Spinal cord (tissue), 10 donors: ENCODE measurements at regions not wholly inside any gene's neighbourhood (a gene's known extent, or its start where the extent isn't known, plus 50 kb on each side); places are given as distances from the start of the nearest gene placed in this dataset. TPM values are rescaled to one million over a fixed set of nuclear protein-coding genes. Genes with fewer than 3 reads are reported as not detected.

Source experiments
- DNase-seq, 6 donors: peaks; one replicate each; pipeline versions ENCODE4 v3.0.0 to v3.0.0-alpha.2; 2013 to 2015; ENCODE audit warnings: low spot score in 6 of 6, low read depth in 4 of 6
- H3K27ac ChIP-seq: one replicate; pipeline ENCODE4 v1.5.1; 2013; ENCODE audit warnings: low read depth, low read length, control low read depth
- H3K27me3 ChIP-seq: one replicate; pipeline ENCODE4 v1.6.1; 2013; ENCODE audit warnings: low read length; ENCODE audit not compliant: control insufficient read depth, insufficient read depth
- H3K36me3 ChIP-seq: one replicate; pipeline ENCODE4 v1.6.1; 2013; ENCODE audit warnings: low read length; ENCODE audit not compliant: control insufficient read depth, insufficient read depth
- H3K4me1 ChIP-seq: one replicate; pipeline ENCODE4 v1.6.1; 2013; ENCODE audit warnings: low read length; ENCODE audit not compliant: control insufficient read depth, insufficient read depth
- H3K4me3 ChIP-seq: one replicate; pipeline ENCODE4 v1.5.1; 2013; ENCODE audit warnings: low read depth, low read length, control low read depth
- H3K9me3 ChIP-seq: one replicate; pipeline ENCODE4 v1.6.1; 2013; ENCODE audit warnings: low read length; ENCODE audit not compliant: control insufficient read depth, insufficient read depth
- WGBS: methylation state at CpG from one replicate; pipeline ENCODE4 v1.1.5; 2013; ENCODE audit warnings: missing lambda C conversion rate; ENCODE audit not compliant: insufficient coverage; 5-methylcytosine and 5-hydroxymethylcytosine counted together
- small RNA-seq: library from RNA; depleted of rRNA; stranded (forward); fragments of <200 nt; gene quantifications from one replicate; pipeline ENCODE3, GENCODE V24; 2014; ENCODE audit warnings: low replicate concordance
- donor health status: healthy.

DNA sequence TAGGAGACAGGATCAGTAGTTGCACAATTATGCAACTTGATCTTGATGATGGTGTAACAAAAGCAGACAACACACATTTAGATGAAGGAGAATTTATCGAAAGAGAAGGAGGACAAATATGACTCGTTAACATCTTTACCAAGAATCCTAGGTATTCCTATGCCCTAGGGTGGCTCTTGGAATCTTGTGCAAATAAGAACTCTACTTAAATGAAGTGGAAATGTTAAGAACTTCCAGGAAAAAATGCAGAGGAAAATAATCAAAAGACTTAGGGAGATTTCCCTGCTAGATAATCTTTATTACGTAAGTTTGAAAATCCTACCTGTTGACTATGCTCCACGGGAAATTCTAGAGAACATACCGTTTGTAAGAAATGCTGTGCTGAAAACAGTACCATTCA is 485.4 kb downstream of the POM121L12 start:
- no peak overlapping the region for H3K27ac ChIP-seq
- H3K4me3 ChIP-seq: no peak overlapping the region
- H3K9me3 ChIP-seq: no peaks in the 10 kb centered on the region
- DNase-seq: no peak
- H3K36me3 ChIP-seq: no peaks in the 10 kb centered on the region
- H3K4me1 ChIP-seq: no peaks in the 10 kb centered on the region
- H3K27me3 ChIP-seq: no peaks in the 10 kb centered on the region
- 100% methylated on average over 2 of the region's 5 CpGs for WGBS

DNA sequence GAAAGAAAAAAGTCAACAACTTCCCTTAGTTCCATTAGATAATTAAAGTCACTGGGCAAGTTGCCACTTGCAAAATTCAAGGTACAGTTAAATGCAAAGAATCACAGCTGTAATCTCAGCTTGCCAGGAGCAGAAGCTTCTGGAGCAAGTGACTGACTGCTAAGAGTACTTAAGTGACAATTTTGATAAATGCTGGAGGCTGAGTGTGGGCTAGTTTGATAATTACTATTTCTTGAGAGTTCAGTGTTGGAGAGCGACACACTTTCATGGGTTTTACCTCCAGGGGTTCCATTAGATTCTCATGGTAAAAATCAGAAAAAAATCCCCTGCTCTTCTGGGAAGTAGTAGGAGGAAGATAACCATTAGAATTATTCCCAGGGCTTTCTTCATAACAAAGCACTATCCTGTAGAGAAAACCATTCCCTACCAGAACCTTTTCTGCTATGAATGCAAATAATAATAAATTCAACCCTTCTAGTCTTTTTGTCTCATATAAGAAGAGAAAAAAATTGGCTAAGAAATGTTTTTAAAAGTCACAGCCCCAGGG is 486.3 kb downstream of the POM121L12 start:
- Histone ChIP-seq H3K36me3 (no peaks in the 10 kb centered on the region), H3K27ac (no peak overlapping the region), H3K4me3 (no peak overlapping the region), H3K9me3 (no peaks in the 10 kb centered on the region), H3K4me1 (no peaks in the 10 kb centered on the region), H3K27me3 (no peaks in the 10 kb centered on the region)
- whole genome bisulfite sequencing: no CpG with 5 or more reads among the region's 1 CpG
- DNase-seq: peak in 1 of 6 donors; percentile 15

GRCh38 chr7:53539558-53539957 is 504.1 kb downstream of the POM121L12 start:
- no peaks in the 10 kb centered on the region for H3K4me1 ChIP-seq
- H3K36me3 ChIP-seq: no peaks in the 10 kb centered on the region
- no peak overlapping the region for H3K27ac ChIP-seq
- no peak for DNase-seq
- H3K9me3 ChIP-seq: no peaks in the 10 kb centered on the region
- H3K27me3 ChIP-seq: no peaks in the 10 kb centered on the region
- no CpG with 5 or more reads among the region's 3 CpGs for WGBS
- H3K4me3 ChIP-seq: no peak overlapping the region

DNA sequence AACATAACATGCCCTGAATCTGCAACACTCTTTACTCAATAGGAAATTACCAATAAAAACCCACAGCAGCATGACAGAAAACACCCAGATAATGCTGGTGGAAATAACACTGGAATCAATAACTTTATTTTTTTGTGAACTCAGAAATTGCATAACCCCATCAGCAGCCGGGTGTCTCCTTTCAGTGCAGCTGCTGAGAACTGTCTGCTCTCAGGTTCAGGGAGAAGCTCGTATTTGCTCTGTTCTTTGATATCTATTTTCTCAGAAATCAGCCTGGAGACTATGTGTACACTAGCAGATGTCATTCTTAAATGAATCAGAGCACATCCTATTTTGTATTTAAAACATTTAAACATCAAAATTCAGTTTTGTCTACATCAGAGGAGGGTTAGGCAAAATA is 506.0 kb downstream of the POM121L12 start:
- 51% methylated on average over 2 of the region's 2 CpGs for WGBS
- Histone ChIP-seq H3K36me3 (no peaks in the 10 kb centered on the region), H3K27me3 (no peaks in the 10 kb centered on the region), H3K4me1 (no peaks in the 10 kb centered on the region), H3K9me3 (no peaks in the 10 kb centered on the region), H3K27ac (no peak overlapping the region), H3K4me3 (no peak overlapping the region)
- peak in 2 of 6 donors; percentile 2 to 58 for DNase-seq

GRCh38 chr7:53542157-53542556 is 506.7 kb downstream of the POM121L12 start:
- no CpG with 5 or more reads among the region's 5 CpGs for WGBS
- H3K36me3 ChIP-seq: no peaks in the 10 kb centered on the region

More at GRCh38 chr7:53542157-53542556, 506.7 kb downstream of the POM121L12 start:
- Histone ChIP-seq H3K9me3 (no peaks in the 10 kb centered on the region), H3K27me3 (no peaks in the 10 kb centered on the region), H3K4me1 (no peaks in the 10 kb centered on the region), H3K27ac (no peak overlapping the region), H3K4me3 (no peak overlapping the region)
- DNase-seq: peak in 2 of 6 donors; percentile 42 to 84

Small RNA genes lying in the stretch of these regions (small RNA-seq; reads per million reads assigned to genes)
- gene RN7SKP218 (not detected), gene RNU1-14P (0.32 reads per million, percentile 32 among the genes with 10 or more reads in this experiment)
